ENCODE measurements at regions not wholly inside any gene's neighbourhood (a gene's known extent, or its start where the extent isn't known, plus 50 kb on each side); places are given as distances from the start of the nearest gene placed in this dataset.

GRCh38 chr7:41524876-41525275 lies 178.0 kb downstream of the INHBA start:
- DNase-seq: no peak

- DNase-seq: no peak
Observed at GRCh38 chr7:41520445-41520844, 182.4 kb downstream of the INHBA start.

- DNase-seq: no peak
Observed at GRCh38 chr7:41517771-41518170, 185.1 kb downstream of the INHBA start.

GRCh38 chr7:41508755-41509154 lies 194.1 kb downstream of the INHBA start:
- no peak for DNase-seq

- no peak for DNase-seq
Observed at GRCh38 chr7:41507686-41508268, 195.1 kb downstream of the INHBA start.

- DNase-seq: no peak
Observed at GRCh38 chr7:41504214-41504980, 198.5 kb downstream of the INHBA start.

GRCh38 chr7:41503438-41503837 lies 199.5 kb downstream of the INHBA start:
- DNase-seq: no peak

- DNase-seq: no peak
Observed at GRCh38 chr7:41501466-41501865, 201.4 kb downstream of the INHBA start.

GRCh38 chr7:41501006-41501405 lies 201.9 kb downstream of the INHBA start:
- DNase-seq: no peak

- no peak for DNase-seq
Observed at GRCh38 chr7:41492603-41493002, 210.3 kb downstream of the INHBA start.

- DNase-seq: no peak
Observed at GRCh38 chr7:41491883-41492471, 210.9 kb downstream of the INHBA start.

GRCh38 chr7:41491308-41491707 lies 211.6 kb downstream of the INHBA start:
- no peak for DNase-seq

- no peak for DNase-seq
Observed at GRCh38 chr7:41489885-41490284, 213.0 kb downstream of the INHBA start.

GRCh38 chr7:41487229-41487940 lies 215.5 kb downstream of the INHBA start:
- DNase-seq: no peak

GRCh38 chr7:41481353-41481752 lies 221.5 kb downstream of the INHBA start:
- DNase-seq: no peak

GRCh38 chr7:41478187-41478586 lies 224.7 kb downstream of the INHBA start:
- DNase-seq: no peak

- DNase-seq: no peak
Observed at GRCh38 chr7:41476460-41476803, 226.5 kb downstream of the INHBA start.

- no peak for DNase-seq
Observed at GRCh38 chr7:41475801-41476459, 227.0 kb downstream of the INHBA start.

GRCh38 chr7:41472427-41473125 lies 230.3 kb downstream of the INHBA start:
- DNase-seq: no peak

GRCh38 chr7:41470081-41470480 lies 232.8 kb downstream of the INHBA start:
- DNase-seq: no peak

GRCh38 chr7:41467596-41467995 lies 235.3 kb downstream of the INHBA start:
- no peak for DNase-seq

GRCh38 chr7:41466760-41467384 lies 236.0 kb downstream of the INHBA start:
- DNase-seq: no peak
